GM19463 (cell line): ENCODE measurements at regions not wholly inside any gene's neighbourhood (a gene's known extent, or its start where the extent isn't known, plus 50 kb on each side); places are given as distances from the start of the nearest gene placed in this dataset.

Experiments
- ATAC-seq: cut with Tn5 transposase; IDR thresholded peaks from one replicate; pipeline ENCODE4 v1.9.1; 2021; ENCODE audit warnings: mild to moderate bottlenecking, moderate library complexity; ENCODE audit not compliant: unreplicated experiment

DNA sequence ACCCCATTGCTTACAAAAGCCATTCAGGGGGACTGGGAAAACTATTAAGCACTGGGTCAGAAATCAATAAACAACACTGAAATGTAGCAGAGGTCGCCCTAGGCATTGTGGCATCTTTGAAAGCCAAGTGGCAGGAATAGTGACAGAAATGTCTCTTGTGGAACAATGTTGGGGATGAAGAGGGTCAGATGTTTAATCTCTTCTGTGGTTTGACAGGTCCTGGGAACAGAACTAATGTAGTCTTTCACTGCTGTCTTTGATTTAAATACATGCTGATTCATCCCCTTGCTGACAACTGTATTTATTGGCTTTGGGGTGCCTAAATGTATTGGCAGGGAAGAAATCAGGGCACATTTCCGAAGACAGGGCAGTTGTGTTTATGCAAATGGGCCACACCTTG is 194.8 kb downstream of the ATG4C start:
- no peak for ATAC-seq

DNA sequence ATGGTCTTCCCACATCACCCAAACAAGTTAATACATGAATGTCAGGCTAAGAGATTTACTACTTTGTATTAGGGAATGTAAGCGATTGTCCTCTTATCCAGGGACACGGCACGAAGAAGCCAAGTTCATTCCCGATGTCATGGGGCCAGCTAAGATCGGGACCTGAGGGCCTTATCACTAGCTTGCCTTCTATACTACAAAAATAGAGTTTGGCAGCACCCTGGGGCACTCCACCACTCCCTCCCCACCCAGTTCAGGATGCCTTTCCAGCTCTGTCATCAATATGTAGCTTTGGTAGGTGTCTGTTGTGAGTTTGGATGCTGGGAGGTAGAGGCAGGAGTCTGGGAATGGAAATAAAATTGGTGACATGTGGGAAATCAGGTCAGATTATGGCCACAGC is 197.5 kb downstream of the ATG4C start:
- ATAC-seq, result no peak

GRCh38 chr1:62988867-62989266 is 204.9 kb downstream of the ATG4C start:
- ATAC-seq, result no peak

DNA sequence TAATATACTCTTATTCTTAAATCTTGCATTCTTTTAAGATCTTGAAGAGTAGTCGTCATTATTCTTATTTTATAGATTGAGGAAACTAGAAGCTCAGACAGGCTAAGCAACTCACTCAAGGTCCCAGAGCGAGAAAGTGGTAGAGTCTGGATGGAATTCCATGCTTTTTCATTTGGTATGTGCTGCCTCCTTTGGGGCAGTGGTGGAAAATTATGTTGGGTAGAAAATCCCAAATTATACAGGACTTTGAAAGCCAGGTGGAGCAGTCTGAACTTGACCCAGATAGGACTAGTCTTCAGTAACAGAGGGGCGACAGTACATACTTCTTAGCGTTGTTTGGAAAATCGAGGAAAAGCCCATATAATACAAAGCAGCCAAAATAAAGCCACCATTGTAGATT is 205.6 kb downstream of the ATG4C start:
- ATAC-seq, result no peak

GRCh38 chr1:62991152-62991551 is 207.2 kb downstream of the ATG4C start:
- ATAC-seq, result no peak

DNA sequence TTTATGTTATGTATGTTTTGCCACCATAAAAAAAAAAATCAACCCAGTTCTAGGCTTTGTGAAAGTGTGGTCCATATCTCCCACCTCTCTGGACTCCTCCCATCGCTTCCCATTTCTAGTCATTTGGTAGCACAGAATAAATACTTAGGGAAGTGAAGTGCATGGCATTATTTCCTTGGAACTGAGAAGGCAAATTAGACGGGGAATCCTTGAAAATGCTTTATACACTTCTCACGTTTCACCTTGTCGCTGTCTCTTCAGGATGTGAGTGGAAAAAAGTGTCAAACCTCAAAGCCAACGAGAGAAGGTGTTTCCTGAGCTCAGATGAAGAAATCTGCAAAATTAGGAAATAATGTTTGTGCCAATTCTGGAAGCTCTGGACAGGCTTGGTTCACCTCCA is 209.9 kb downstream of the ATG4C start:
- ATAC-seq, result no peak

DNA sequence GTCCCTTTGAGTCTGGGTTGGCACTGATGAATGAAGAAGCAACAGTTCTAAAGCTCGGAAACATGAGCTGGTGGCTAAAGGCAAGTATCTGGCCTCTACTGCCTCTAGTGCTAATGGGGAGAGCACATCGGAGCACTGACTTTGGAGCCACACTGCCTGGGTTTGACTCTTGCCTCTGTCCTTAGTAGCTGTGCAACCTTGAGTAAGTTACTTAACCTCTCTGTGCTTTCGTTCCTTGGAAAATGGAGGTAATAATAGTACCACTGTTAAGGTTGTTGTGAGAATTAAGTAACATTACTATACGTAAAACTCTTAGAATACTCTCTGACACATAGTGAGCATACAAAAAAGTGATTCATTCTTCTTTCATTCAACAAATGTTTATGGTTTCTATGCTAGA is 211.2 kb downstream of the ATG4C start:
- ATAC-seq, result no peak

DNA sequence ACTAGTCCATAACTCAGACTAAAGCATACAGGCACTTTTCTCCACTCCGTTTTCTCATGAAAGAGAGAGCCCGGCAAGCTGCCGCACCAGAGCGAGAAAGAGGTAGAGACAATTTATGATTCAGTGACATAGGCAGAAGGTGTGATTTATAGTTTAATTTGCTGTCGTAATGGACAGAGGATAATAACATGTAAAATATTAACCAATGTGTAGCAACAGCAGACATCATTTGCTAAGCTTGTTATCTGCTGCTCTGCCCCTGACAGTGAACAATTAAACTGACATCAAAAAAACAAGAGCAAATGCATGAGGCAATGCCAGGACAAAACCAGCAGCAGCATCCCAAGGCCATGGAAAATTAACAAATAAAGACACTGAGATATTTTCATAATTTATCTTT is 214.0 kb downstream of the ATG4C start:
- ATAC-seq, result no peak

GRCh38 chr1:62998845-62999649 is 215.1 kb downstream of the ATG4C start:
- no peak for ATAC-seq

GRCh38 chr1:63000508-63000907 is 216.6 kb downstream of the ATG4C start:
- ATAC-seq, result no peak

- ATAC-seq, result no peak
Measured at GRCh38 chr1:63004868-63005267, 220.9 kb downstream of the ATG4C start.

DNA sequence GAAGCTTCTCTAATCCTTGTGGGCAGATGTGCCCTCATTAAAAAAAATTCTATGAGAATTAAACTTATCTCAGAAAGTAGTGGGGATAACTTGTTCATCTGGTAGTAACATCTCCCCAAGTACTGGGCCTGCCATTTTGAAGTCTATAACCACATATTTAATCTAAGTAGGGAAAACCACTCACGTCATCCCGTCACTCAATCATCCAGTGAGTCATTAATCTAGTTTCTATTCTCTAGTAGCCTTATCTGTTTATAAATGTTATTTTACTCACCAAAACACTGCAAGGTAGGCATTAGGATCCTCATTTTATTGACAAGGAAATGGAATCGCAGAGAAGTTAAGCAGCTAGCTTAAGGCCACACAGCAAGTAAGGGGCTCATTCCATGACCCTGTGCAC is 221.9 kb downstream of the ATG4C start:
- ATAC-seq, result no peak

DNA sequence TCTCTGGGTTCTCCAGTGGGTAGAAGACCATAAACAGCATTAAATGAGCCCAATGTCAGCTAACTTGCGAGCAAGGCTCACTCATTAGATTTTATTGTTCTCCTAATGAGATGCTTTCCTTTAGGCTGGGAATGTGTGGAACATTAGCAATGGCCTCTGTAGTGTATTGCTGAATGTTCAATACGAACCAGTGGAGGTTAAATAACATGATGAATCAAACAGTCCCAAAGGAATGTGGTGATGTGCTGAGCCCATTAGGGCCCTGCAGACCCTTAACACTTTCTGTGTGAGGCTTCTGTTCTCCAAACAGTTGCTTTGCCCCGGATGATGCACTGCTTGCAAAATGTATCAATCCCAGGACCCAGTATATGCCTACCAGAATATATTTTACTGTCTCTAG is 225.5 kb downstream of the ATG4C start:
- ATAC-seq, result no peak

GRCh38 chr1:63010913-63011660 is 227.2 kb downstream of the ATG4C start:
- no peak for ATAC-seq

- ATAC-seq, result no peak
Measured at GRCh38 chr1:63012339-63012738, 228.4 kb downstream of the ATG4C start.

DNA sequence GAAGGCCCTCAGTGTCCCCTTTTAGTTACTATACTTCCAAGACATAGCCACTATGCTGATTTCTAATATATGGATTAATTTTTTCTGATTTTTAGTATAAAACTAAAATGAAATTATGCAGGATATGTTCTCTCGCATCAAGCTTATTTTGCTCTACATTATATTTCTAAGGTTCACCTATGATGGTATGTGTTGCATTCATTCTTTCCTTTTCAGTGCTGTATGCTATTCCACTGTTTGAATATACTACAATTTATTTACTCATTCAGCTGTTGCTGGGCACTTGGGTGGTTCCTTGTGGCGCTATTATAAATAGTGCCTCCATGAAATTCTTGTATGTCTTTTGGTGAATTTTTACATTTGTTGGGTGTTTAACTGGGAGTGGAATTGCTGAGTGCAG is 230.3 kb downstream of the ATG4C start:
- ATAC-seq, result no peak

- no peak for ATAC-seq
Measured at GRCh38 chr1:63022319-63022718, 238.4 kb downstream of the ATG4C start.

- no peak for ATAC-seq
Measured at GRCh38 chr1:63023171-63023570, 239.2 kb downstream of the ATG4C start.

GRCh38 chr1:63023637-63024036 is 239.7 kb downstream of the ATG4C start:
- ATAC-seq, result no peak

DNA sequence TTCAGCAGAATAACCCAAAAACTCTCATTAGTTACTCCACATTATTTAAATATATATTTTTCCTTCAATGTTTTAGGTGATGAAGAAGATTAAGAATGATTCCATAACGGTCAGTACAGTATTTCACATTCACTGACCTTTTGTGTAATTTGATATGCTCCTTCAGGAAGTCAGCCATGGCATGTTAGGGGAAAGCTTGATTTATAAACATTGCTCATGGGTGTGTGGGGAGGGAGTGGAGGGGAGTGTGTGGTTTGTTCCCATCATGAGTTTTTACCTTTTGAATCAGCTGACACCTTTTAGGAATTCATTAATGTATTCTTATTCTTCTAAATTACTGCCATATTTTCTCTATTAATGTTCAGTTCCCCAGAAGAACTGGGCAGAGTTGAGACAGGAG is 240.2 kb downstream of the ATG4C start:
- no peak for ATAC-seq

GRCh38 chr1:63027176-63027575 is 243.2 kb downstream of the ATG4C start:
- no peak for ATAC-seq

- no peak for ATAC-seq
Measured at GRCh38 chr1:63032171-63032570, 248.2 kb downstream of the ATG4C start.
